Lung (tissue), 11 donors: ENCODE measurements at regions not wholly inside any gene's neighbourhood (a gene's known extent, or its start where the extent isn't known, plus 50 kb on each side); places are given as distances from the start of the nearest gene placed in this dataset.

Experiments
- ATAC-seq: fragments of 200-7000 bp; cut with Tn5 transposase; one replicate; pipeline ENCODE4 v1.9.1; 2020; ENCODE audit warnings: moderate number of reproducible peaks; ENCODE audit not compliant: insufficient read depth, low FRiP score
- DNase-seq, 3 donors: peaks; one replicate each; pipeline ENCODE4 v3.0.0-alpha.2; 2013 to 2017
- H3K27ac ChIP-seq, 2 donors: one replicate each; pipeline ENCODE4 v1.5.1; 2013; ENCODE audit warnings: mild to moderate bottlenecking in 2 of 2, moderate library complexity in 2 of 2, control low read depth in 1 of 2, inconsistent platforms in 1 of 2, low read depth in 1 of 2, low read length in 1 of 2
- H3K27me3 ChIP-seq, 3 donors: one replicate each; pipeline ENCODE4 v1.5.1; 2013; ENCODE audit warnings: low read length in 2 of 3; ENCODE audit not compliant: control insufficient read depth in 3 of 3, insufficient read depth in 3 of 3
- H3K36me3 ChIP-seq, 4 donors: one replicate each; pipeline ENCODE4 v1.5.1; 2013; ENCODE audit warnings: low read length in 4 of 4, mild to moderate bottlenecking in 1 of 4, moderate library complexity in 1 of 4; ENCODE audit not compliant: control insufficient read depth in 4 of 4, insufficient read depth in 4 of 4
- H3K4me1 ChIP-seq, 5 donors: one replicate each; pipeline ENCODE4 v1.5.1; 2013; ENCODE audit warnings: low read length in 5 of 5, mild to moderate bottlenecking in 2 of 5, moderate library complexity in 1 of 5; ENCODE audit not compliant: control insufficient read depth in 5 of 5, insufficient read depth in 5 of 5
- H3K4me3 ChIP-seq: one replicate; pipeline ENCODE4 v1.5.1; 2013; ENCODE audit warnings: mild to moderate bottlenecking, control low read depth, moderate library complexity
- H3K9ac ChIP-seq, 2 donors: one replicate each; pipeline ENCODE4 v1.5.1; 2013; ENCODE audit warnings: low read length in 2 of 2, control low read depth in 1 of 2; ENCODE audit not compliant: insufficient read depth in 1 of 2
- H3K9me3 ChIP-seq, 4 donors: one replicate each; pipeline ENCODE4 v1.5.1; 2013; ENCODE audit warnings: low read length in 3 of 4, mild to moderate bottlenecking in 1 of 4, moderate library complexity in 1 of 4; ENCODE audit not compliant: control insufficient read depth in 4 of 4, insufficient read depth in 3 of 4
- CTCF ChIP-seq: IDR thresholded peaks from 2 replicates; pipeline ENCODE4 v1.5.1; 2012; ENCODE audit warnings: mild to moderate bottlenecking; ENCODE audit errors: control extremely low read depth, extremely low read depth
- WGBS, 2 donors: extraction: QIAGEN DNeasy Blood & Tissue Kit; methylation state at CpG; one replicate each; pipeline ENCODE4 v1.1.7; 2013; 5-methylcytosine and 5-hydroxymethylcytosine counted together
- donor health status: control.
- donor health status: control.
- donor health status: Bipolar disorder and iron deficiency.
- donor health status: healthy.
- donor health status: DM: yes; HTN: yes; CAD: no.

GRCh38 chr12:34604227-34604626 is 581.9 kb downstream of the ALG10 start:
- ATAC-seq: no peak
- DNase-seq: no peak
- 40 to 60% methylated on average over 7 of the region's 7 CpGs for WGBS, 2 donors
- H3K27me3 ChIP-seq: no peaks in the 10 kb centered on the region
- H3K9me3 ChIP-seq: peaks cover 0 to 87% (median 8%) of the 10 kb centered on the region in 4 donors
- TF ChIP-seq CTCF: no peak
- H3K4me1 ChIP-seq: no peaks in the 10 kb centered on the region
- no peak overlapping the region for H3K9ac ChIP-seq
- no peak overlapping the region for H3K27ac ChIP-seq
- H3K4me3 ChIP-seq: no peak overlapping the region
- H3K36me3 ChIP-seq: no peaks in the 10 kb centered on the region

- Histone ChIP-seq H3K9ac (no peak overlapping the region), H3K4me3 (no peak overlapping the region), H3K27me3 (no peaks in the 10 kb centered on the region), H3K4me1 (no peaks in the 10 kb centered on the region), H3K27ac (no peak overlapping the region), H3K36me3 (no peaks in the 10 kb centered on the region), H3K9me3 (peaks cover 0 to 81% (median 7%) of the 10 kb centered on the region in 4 donors)
- 70 to 73% methylated on average over 37 of the region's 37 CpGs for WGBS, 2 donors
- no peak for DNase-seq
- ATAC-seq: no peak
- TF ChIP-seq CTCF: no peak
Observed at GRCh38 chr12:34604631-34605509, 582.6 kb downstream of the ALG10 start.

DNA sequence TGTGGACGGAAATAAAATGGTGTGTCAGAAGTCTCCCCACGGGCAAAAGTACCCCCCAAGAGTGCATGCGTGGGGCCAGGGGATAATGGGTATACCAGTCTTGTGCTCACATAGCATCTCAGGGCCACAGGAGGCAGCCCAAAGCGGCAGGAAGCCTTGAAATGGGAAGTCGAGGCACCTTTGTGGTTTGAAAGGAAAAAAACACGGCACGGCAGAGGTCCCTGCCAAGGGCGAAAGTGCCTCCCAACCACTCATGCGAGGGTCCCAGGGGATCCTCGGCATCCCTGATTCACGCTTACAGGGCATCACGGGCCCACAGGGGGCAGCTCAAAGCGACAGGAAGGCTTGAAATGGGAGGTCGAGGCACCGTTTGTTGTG is 583.2 kb downstream of the ALG10 start:
- Histone ChIP-seq H3K9ac (no peak overlapping the region), H3K4me1 (no peaks in the 10 kb centered on the region), H3K9me3 (peaks cover 0 to 74% (median 6%) of the 10 kb centered on the region in 4 donors), H3K27me3 (no peaks in the 10 kb centered on the region), H3K36me3 (no peaks in the 10 kb centered on the region), H3K27ac (no peak overlapping the region), H3K4me3 (no peak overlapping the region)
- ATAC-seq: no peak
- WGBS, 2 donors: 70 to 71% methylated on average over 15 of the region's 15 CpGs
- no peak for DNase-seq
- no peak for TF ChIP-seq CTCF
